Heart left ventricle (tissue), 13 donors: ENCODE measurements at regions not wholly inside any gene's neighbourhood (a gene's known extent, or its start where the extent isn't known, plus 50 kb on each side); places are given as distances from the start of the nearest gene placed in this dataset.
"Not testable (repeated sequence)": the region's sequence is repeated elsewhere in the genome, so short reads cannot be mapped to it uniquely, and the experiment has no call there.

Experiments used
- CTCF ChIP-seq, 12 donors: fragments of 200-600 bp; sonication (generic) in 4 of 12; IDR thresholded peaks; one replicate each; pipeline versions ENCODE4 v1.5.0 to v1.8.0; 2018 to 2022; ENCODE audit warnings: antibody characterized with exemption in 12 of 12, mild to moderate bottlenecking in 5 of 12
- POLR2A ChIP-seq, 2 donors: fragments of 450-650 bp; IDR thresholded peaks; one replicate each; pipeline ENCODE4 v1.6.1; 2017; ENCODE audit warnings: antibody characterized with exemption in 2 of 2, mild to moderate bottlenecking in 2 of 2, moderate library complexity in 2 of 2
- donor health status: ischemic (EF 13 %, LVEDD 7.1; RV severe dilation, severe dysfunction).
- donor health status: DM: no; HTN: yes; CAD: no.
- donor health status: DM: no; HTN: no; CAD: no.
- donor health status: ischemic (EF 25% LVEDD 6.9; RV normal size, moderate dysfunction).
- donor health status: ischemic (EF 25% LVEDD 5.7; RV mildly dilated, moderate dysfunction).
- donor health status: ischemic (EF 35%, LVEDD 5.7; RV mildly dilated, moderate dysfunction).
- donor health status: nonischemic (EF 11% LVEDD 7.7; RV severe dilation, severe dysfunction).
- donor health status: DM: yes; HTN: yes; CAD: no.
- donor health status: PGD.
- donor health status: ischemic (EF 29% LVEDD 5.4; RV normal size, mild dysfunction).
- donor health status: nonischemic (EF 23%, LVEDD 6.1; RV moderate dilation, normal function).

DNA sequence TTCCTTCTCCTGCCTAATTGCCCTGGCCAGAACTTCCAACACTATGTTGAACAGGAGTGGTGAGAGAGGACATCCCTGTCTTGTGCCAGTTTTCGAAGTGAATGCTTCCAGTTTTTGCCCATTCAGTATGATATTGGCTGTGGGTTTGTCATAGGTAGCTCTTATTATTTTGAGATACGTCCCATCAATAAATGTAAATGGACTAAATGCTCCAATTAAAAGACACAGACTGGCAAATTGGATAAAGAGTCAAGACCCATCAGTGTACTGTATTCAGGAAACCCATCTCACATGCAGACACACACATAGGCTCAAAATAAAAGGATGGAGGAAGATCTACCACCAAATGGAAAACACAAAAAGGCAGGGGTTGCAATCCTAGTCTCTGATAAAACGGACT, 123.6 kb upstream of the BCHE start:
- TF ChIP-seq POLR2A, CTCF (IDR thresholded peaks at IDR 0.05): not testable (repeated sequence)
